ENCODE measurements at regions not wholly inside any gene's neighbourhood (a gene's known extent, or its start where the extent isn't known, plus 50 kb on each side); places are given as distances from the start of the nearest gene placed in this dataset.

- intact Hi-C loops (cut with DNase I; ENCODE audit: low total_unique reads): no loop called here
- DNase-seq: no peak
- Histone ChIP-seq H3K27ac (no peak overlapping the region), H3K4me3 (no peak overlapping the region), H3K36me3 (no peaks in the 10 kb centered on the region), H3K27me3 (no peaks in the 10 kb centered on the region), H3K9me3 (no peaks in the 10 kb centered on the region), H3K4me1 (no peaks in the 10 kb centered on the region)
- TF ChIP-seq CTCF (IDR thresholded peaks at IDR 0.05): no peak
Measured at GRCh38 chr9:23556459-23556858, 269.6 kb downstream of the ELAVL2 start.

DNA sequence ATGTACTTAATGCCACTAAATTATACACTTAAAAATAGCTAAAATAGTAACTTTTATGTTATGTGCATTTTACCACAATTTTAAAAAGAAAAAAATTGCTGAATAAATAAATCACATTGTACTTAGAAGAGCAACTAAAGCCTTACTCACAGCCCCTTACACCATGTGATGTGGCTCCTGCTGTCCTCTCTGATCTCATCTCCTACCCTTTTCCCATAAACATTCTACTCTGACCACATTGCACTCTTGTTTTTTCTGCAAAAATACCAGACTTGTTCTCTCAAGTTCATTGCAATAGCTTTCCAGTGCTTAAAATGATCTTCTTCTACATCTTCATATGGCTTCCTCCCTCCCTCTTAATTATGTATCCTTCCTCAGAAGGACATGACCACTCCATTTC, 268.4 kb downstream of the ELAVL2 start:
- intact Hi-C loops (cut with DNase I; ENCODE audit: low total_unique reads): no loop called here
- Histone ChIP-seq H3K36me3 (no peaks in the 10 kb centered on the region), H3K27ac (no peak overlapping the region), H3K4me1 (no peaks in the 10 kb centered on the region), H3K4me3 (no peak overlapping the region), H3K27me3 (no peaks in the 10 kb centered on the region), H3K9me3 (no peaks in the 10 kb centered on the region)
- no peak for TF ChIP-seq CTCF (IDR thresholded peaks at IDR 0.05)
- DNase-seq: no peak

GRCh38 chr9:23559522-23559921, 266.5 kb downstream of the ELAVL2 start:
- no peaks in the 10 kb centered on the region for H3K4me1 ChIP-seq
- H3K27ac ChIP-seq: no peak overlapping the region
- no peaks in the 10 kb centered on the region for H3K9me3 ChIP-seq
- no peak for DNase-seq
- no peak for TF ChIP-seq CTCF (IDR thresholded peaks at IDR 0.05)
- no peak overlapping the region for H3K4me3 ChIP-seq
- intact Hi-C loops (cut with DNase I; ENCODE audit: low total_unique reads): no loop called here
- no peaks in the 10 kb centered on the region for H3K27me3 ChIP-seq
- H3K36me3 ChIP-seq: no peaks in the 10 kb centered on the region

- no peaks in the 10 kb centered on the region for H3K36me3 ChIP-seq
- H3K9me3 ChIP-seq: no peaks in the 10 kb centered on the region
- no peaks in the 10 kb centered on the region for H3K27me3 ChIP-seq
- H3K4me3 ChIP-seq: no peak overlapping the region
- DNase-seq: no peak
- H3K27ac ChIP-seq: no peak overlapping the region
- no peak for TF ChIP-seq CTCF (IDR thresholded peaks at IDR 0.05)
- H3K4me1 ChIP-seq: no peaks in the 10 kb centered on the region
- intact Hi-C loops (cut with DNase I; ENCODE audit: low total_unique reads): no loop called here
Measured at GRCh38 chr9:23563517-23563916, 262.5 kb downstream of the ELAVL2 start.

GRCh38 chr9:23567516-23568165, 258.4 kb downstream of the ELAVL2 start:
- H3K4me3 ChIP-seq: no peak overlapping the region
- no peak for DNase-seq
- intact Hi-C loops (cut with DNase I; ENCODE audit: low total_unique reads): no loop called here
- H3K4me1 ChIP-seq: no peaks in the 10 kb centered on the region
- H3K27ac ChIP-seq: no peak overlapping the region
- no peaks in the 10 kb centered on the region for H3K27me3 ChIP-seq
- no peaks in the 10 kb centered on the region for H3K9me3 ChIP-seq
- H3K36me3 ChIP-seq: no peaks in the 10 kb centered on the region
- no peak for TF ChIP-seq CTCF (IDR thresholded peaks at IDR 0.05)
